ENCODE measurements at regions not wholly inside any gene's neighbourhood (a gene's known extent, or its start where the extent isn't known, plus 50 kb on each side); places are given as distances from the start of the nearest gene placed in this dataset.

GRCh38 chr6:183668-184067 is 108.6 kb upstream of the DUSP22 start (continued):
- TF ChIP-seq ZNF281 (CRISPR knock-in tag; IDR thresholded peaks at IDR 0.05) (no peak), ZMAT4 (CRISPR knock-in tag; IDR thresholded peaks at IDR 0.05) (no peak), TCF7 (CRISPR knock-in tag; IDR thresholded peaks at IDR 0.05; ENCODE audit: low read depth) (no peak), AR (CRISPR knock-in tag; IDR thresholded peaks at IDR 0.05) (no peak), MLX (CRISPR knock-in tag; IDR thresholded peaks at IDR 0.05) (no peak), PRDM15 (CRISPR knock-in tag; IDR thresholded peaks at IDR 0.05) (no peak), NFE2L1 (CRISPR knock-in tag; IDR thresholded peaks at IDR 0.05) (no peak), ZNF263 (CRISPR knock-in tag; IDR thresholded peaks at IDR 0.05; ENCODE audit: low read depth) (no peak), SMAD4 (CRISPR knock-in tag; IDR thresholded peaks at IDR 0.05) (no peak)

- ChIA-PET POLR2A (no interaction called here), CTCF (interaction anchor here (0.8 kb wide), 1 partner anchor 225 kb away, joined by 3 read pairs; no protein-coding TSS in a partner anchor)
- H3K36me3 Mint-ChIP-seq, result peaks cover 3% of the 10 kb centered on the region
- peaks cover 6% of the 10 kb centered on the region for H3K9me3 Mint-ChIP-seq
- no peak overlapping the region for H3K4me3 Mint-ChIP-seq
- ATAC-seq (no peak), DNase-seq (ENCODE audit: low spot score) (no peak)
- no peaks in the 10 kb centered on the region for H3K27me3 Mint-ChIP-seq (ENCODE audit: low read depth)
- no peaks in the 10 kb centered on the region for H3K4me1 Mint-ChIP-seq
- H3K27ac Mint-ChIP-seq, result no peak overlapping the region
- TF ChIP-seq JUN (CRISPR knock-in tag; IDR thresholded peaks at IDR 0.05) (no peak), JAZF1 (CRISPR knock-in tag; IDR thresholded peaks at IDR 0.05) (no peak), FOXP4 (CRISPR knock-in tag; IDR thresholded peaks at IDR 0.05) (no peak), ATF2 (CRISPR knock-in tag; IDR thresholded peaks at IDR 0.05; ENCODE audit: borderline replicate concordance, low read depth) (no peak), HMGXB4 (CRISPR knock-in tag; IDR thresholded peaks at IDR 0.05) (no peak), ZNF263 (CRISPR knock-in tag; IDR thresholded peaks at IDR 0.05; ENCODE audit: low read depth) (no peak), GTF2I (CRISPR knock-in tag; conservative IDR thresholded peaks at IDR 0.05) (no peak), IRF1 (CRISPR knock-in tag; IDR thresholded peaks at IDR 0.05) (no peak)
Measured at GRCh38 chr6:184161-184700, 108.1 kb upstream of the DUSP22 start.
